ENCODE measurements at regions not wholly inside any gene's neighbourhood (a gene's known extent, or its start where the extent isn't known, plus 50 kb on each side); places are given as distances from the start of the nearest gene placed in this dataset.

DNA sequence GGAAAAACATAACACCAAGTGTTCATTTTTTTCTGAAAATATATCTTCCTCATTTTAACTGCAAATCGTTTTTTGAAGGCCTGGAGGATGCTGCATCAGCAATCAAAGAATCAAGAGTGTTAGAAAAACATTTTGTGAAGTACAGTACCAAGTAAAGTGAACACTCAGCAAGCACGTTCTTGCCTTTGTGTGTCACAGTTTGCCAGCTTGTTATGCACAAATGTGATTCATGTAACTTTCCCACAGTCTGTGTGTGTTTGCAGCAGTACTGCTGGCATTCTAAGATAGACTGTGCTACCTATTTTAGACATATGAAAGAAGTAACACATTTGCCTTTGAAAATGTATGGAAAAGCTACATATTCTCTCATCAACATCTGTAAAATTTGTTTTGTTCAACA is 1617.7 kb downstream of the RPA4 start:
- Histone ChIP-seq H3K27me3 (ENCODE audit: control insufficient read depth, insufficient read depth, low read length) (no peaks in the 10 kb centered on the region), H3K4me1 (ENCODE audit: control insufficient read depth, insufficient read depth, low read length) (no peaks in the 10 kb centered on the region), H3K36me3 (ENCODE audit: control insufficient read depth, insufficient read depth, low read length) (no peaks in the 10 kb centered on the region), H3K27ac (ENCODE audit: low read length) (no peak overlapping the region), H3K9me3 (ENCODE audit: control insufficient read depth, insufficient read depth, low read length) (no peaks in the 10 kb centered on the region), H3K4me3 (ENCODE audit: low read length) (no peak overlapping the region)
- H3K9me3 Mint-ChIP-seq = peaks cover 2 to 7% of the 10 kb centered on the region in 2 donors
- no peaks in the 10 kb centered on the region for H3K36me3 Mint-ChIP-seq
- intact Hi-C loops (cut with micrococcal nuclease) = no loop called here
- TF ChIP-seq, protein P1, sequence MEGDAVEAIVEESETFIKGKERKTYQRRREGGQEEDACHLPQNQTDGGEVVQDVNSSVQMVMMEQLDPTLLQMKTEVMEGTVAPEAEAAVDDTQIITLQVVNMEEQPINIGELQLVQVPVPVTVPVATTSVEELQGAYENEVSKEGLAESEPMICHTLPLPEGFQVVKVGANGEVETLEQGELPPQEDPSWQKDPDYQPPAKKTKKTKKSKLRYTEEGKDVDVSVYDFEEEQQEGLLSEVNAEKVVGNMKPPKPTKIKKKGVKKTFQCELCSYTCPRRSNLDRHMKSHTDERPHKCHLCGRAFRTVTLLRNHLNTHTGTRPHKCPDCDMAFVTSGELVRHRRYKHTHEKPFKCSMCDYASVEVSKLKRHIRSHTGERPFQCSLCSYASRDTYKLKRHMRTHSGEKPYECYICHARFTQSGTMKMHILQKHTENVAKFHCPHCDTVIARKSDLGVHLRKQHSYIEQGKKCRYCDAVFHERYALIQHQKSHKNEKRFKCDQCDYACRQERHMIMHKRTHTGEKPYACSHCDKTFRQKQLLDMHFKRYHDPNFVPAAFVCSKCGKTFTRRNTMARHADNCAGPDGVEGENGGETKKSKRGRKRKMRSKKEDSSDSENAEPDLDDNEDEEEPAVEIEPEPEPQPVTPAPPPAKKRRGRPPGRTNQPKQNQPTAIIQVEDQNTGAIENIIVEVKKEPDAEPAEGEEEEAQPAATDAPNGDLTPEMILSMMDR (IDR thresholded peaks at IDR 0.05) = no peak
- ATAC-seq = no peak
- no peaks in the 10 kb centered on the region for H3K4me1 Mint-ChIP-seq
- H3K4me3 Mint-ChIP-seq = no peak overlapping the region
- no peak overlapping the region for H3K27ac Mint-ChIP-seq
- H3K27me3 Mint-ChIP-seq (ENCODE audit: low read depth in 2 of 2) = no peaks in the 10 kb centered on the region
- DNase-seq = no peak
- 69% methylated on average over 1 of the region's 2 CpGs for WGBS (ENCODE audit: insufficient coverage)

DNA sequence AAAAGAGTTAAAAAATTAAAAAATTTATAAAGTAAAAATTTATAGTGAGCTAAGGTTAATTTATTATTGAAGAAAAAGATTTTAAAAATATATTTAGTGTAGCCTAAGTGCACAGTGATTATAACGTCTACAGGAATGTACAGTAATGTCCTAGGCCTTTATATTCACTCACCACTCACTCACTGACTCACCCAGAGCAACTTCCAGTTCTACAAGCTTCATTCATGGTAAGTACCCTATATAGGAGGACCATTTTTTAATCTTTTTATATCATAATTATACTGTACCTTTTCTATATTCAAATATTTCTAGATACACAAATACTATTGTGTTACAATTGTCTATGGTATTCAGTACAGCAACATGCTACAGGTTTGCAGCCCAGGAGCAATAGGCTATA is 1623.2 kb downstream of the RPA4 start:
- Mint-ChIP-seq H3K36me3 (no peaks in the 10 kb centered on the region), H3K4me3 (no peak overlapping the region), H3K4me1 (no peaks in the 10 kb centered on the region), H3K27me3 (ENCODE audit: low read depth in 2 of 2) (no peaks in the 10 kb centered on the region), H3K9me3 (peaks cover 0 to 9% of the 10 kb centered on the region in 2 donors), H3K27ac (no peak overlapping the region)
- Histone ChIP-seq H3K36me3 (ENCODE audit: control insufficient read depth, insufficient read depth, low read length) (no peaks in the 10 kb centered on the region), H3K4me1 (ENCODE audit: control insufficient read depth, insufficient read depth, low read length) (no peaks in the 10 kb centered on the region), H3K4me3 (ENCODE audit: low read length) (no peak overlapping the region), H3K27me3 (ENCODE audit: control insufficient read depth, insufficient read depth, low read length) (no peaks in the 10 kb centered on the region), H3K27ac (ENCODE audit: low read length) (no peak overlapping the region), H3K9me3 (ENCODE audit: control insufficient read depth, insufficient read depth, low read length) (peaks cover 5% of the 10 kb centered on the region)
- intact Hi-C loops (cut with micrococcal nuclease) = no loop called here
- DNase-seq = no peak
- WGBS (ENCODE audit: insufficient coverage) = no CpG with 5 or more reads among the region's 1 CpG
- TF ChIP-seq, protein P1 (IDR thresholded peaks at IDR 0.05) = no peak
- ATAC-seq = no peak

DNA sequence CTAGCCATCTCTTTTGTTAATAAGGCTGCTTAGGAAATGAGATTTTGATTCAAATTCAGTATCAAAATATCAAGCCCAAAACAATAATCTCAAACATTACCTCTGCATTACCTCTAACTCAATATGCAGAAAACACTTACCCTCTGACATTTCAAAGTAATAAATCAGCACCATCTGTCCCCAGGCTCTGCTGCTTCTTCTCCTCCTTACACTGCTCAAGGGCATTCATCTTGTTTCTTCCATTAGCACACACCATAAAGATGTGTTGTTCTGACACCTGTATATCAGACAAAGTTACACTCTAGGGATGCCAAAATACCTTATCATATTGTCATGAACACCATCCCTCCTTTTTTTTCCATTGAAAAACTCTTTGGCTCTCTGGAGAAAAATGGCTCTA is 1630.3 kb downstream of the RPA4 start:
- intact Hi-C loops (cut with micrococcal nuclease) = no loop called here
- Histone ChIP-seq H3K36me3 (ENCODE audit: control insufficient read depth, insufficient read depth, low read length) (no peaks in the 10 kb centered on the region), H3K27ac (ENCODE audit: low read length) (no peak overlapping the region), H3K9me3 (ENCODE audit: control insufficient read depth, insufficient read depth, low read length) (peaks cover 5% of the 10 kb centered on the region), H3K27me3 (ENCODE audit: control insufficient read depth, insufficient read depth, low read length) (no peaks in the 10 kb centered on the region), H3K4me1 (ENCODE audit: control insufficient read depth, insufficient read depth, low read length) (no peaks in the 10 kb centered on the region), H3K4me3 (ENCODE audit: low read length) (no peak overlapping the region)
- Mint-ChIP-seq H3K27ac (no peak overlapping the region), H3K4me1 (no peaks in the 10 kb centered on the region), H3K36me3 (no peaks in the 10 kb centered on the region), H3K4me3 (no peak overlapping the region), H3K27me3 (ENCODE audit: low read depth in 2 of 2) (no peaks in the 10 kb centered on the region), H3K9me3 (peaks cover 0 to 5% of the 10 kb centered on the region in 2 donors)
- TF ChIP-seq, protein P1 (IDR thresholded peaks at IDR 0.05) = no peak
- ATAC-seq = no peak
- DNase-seq = no peak

DNA sequence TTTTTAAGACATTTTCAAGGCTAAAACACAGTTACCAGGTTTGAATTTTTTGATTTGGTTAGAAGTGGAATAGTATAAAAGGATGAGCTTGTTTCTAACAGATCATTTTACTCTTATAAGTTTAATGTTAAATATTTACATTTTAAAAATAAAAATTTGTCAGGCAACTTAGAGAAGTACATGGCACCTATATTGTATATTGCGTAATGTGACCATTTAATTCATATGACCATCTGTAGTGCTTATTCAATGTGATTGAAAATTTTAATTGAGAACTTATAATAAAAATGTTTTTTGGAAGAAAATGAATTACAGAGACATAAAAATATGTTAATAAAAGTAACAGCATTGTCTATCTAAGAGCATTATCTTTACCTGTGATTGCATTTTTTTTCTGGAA is 1632.4 kb downstream of the RPA4 start:
- no CpG with 5 or more reads among the region's 1 CpG for WGBS (ENCODE audit: insufficient coverage)
- intact Hi-C loops (cut with micrococcal nuclease) = no loop called here
- DNase-seq (no peak), ATAC-seq (no peak)
- Histone ChIP-seq H3K36me3 (ENCODE audit: control insufficient read depth, insufficient read depth, low read length) (no peaks in the 10 kb centered on the region), H3K4me1 (ENCODE audit: control insufficient read depth, insufficient read depth, low read length) (no peaks in the 10 kb centered on the region), H3K27ac (ENCODE audit: low read length) (no peak overlapping the region), H3K9me3 (ENCODE audit: control insufficient read depth, insufficient read depth, low read length) (no peaks in the 10 kb centered on the region), H3K4me3 (ENCODE audit: low read length) (no peak overlapping the region), H3K27me3 (ENCODE audit: control insufficient read depth, insufficient read depth, low read length) (no peaks in the 10 kb centered on the region)
- Mint-ChIP-seq H3K4me3 (no peak overlapping the region), H3K9me3 (peaks cover 0 to 5% of the 10 kb centered on the region in 2 donors), H3K27ac (no peak overlapping the region), H3K27me3 (ENCODE audit: low read depth in 2 of 2) (no peaks in the 10 kb centered on the region), H3K36me3 (no peaks in the 10 kb centered on the region), H3K4me1 (no peaks in the 10 kb centered on the region)
- TF ChIP-seq, protein P1 (IDR thresholded peaks at IDR 0.05) = no peak

Data from natural killer cell (primary cell).